IPS DF 19.7 (cell line): ENCODE measurements at regions not wholly inside any gene's neighbourhood (a gene's known extent, or its start where the extent isn't known, plus 50 kb on each side); places are given as distances from the start of the nearest gene placed in this dataset.
"Not testable (repeated sequence)": the region's sequence is repeated elsewhere in the genome, so short reads cannot be mapped to it uniquely, and the experiment has no call there.

Source experiments
- DNase-seq: peaks from one replicate; pipeline ENCODE4 v3.0.0-alpha.2; 2013; ENCODE audit warnings: low read depth, low spot score

DNA sequence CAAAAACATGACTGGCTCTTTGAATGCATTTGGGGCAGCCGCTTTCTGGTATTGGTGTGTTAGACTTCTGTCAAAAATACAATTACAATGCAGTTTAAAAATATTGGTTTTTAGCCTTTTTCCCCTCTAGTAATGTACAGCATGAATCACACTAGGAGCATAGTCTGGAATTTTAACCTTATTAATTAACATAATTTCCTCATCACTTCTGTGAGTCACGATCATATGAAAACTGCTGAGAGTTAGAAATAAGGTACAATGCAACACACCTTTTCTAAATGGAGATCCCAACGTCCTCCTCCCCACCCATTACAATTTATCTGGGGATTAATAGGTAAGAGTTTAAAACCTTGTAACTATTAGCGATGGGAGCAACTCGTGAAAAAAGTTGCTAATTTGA lies 297.1 kb upstream of the RIMS1 start:
- DNase-seq: no peak

DNA sequence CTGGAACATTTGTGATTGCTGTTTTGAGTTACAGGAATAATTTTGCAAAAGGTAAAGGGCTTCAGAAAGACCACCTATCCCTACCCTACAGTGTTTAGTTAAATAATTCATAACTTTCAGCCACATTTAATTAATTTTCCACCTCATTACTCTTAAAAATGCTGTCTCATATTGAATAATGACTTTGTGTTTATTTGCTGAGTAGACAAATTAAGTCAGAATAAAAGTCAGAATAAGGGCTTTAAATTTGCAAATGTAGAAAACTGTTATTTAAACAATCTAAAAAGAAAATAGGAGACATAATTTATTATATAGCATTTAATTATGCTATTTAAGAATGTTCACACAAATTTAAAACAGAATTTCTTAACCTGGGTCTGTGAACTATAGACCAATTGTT lies 293.7 kb upstream of the RIMS1 start:
- no peak for DNase-seq

DNA sequence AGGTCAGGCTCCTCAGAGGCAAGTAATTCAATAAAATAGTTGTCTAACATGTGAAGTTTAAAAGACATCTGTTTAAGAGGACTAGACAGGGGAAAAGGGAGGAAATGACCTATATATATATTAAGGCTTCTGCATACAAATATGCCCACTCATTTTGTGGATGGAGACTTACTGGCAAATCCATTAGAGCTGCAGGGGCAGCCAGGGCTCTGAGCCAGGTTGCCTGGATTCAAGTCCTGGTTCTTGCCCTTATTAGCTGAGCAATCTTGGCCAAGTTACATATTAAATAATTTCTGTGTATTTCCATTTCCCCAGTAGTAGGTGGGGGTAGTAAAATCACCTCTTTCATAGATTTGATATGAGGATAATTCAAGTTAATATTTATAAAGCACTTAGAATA lies 287.0 kb upstream of the RIMS1 start:
- no peak for DNase-seq

DNA sequence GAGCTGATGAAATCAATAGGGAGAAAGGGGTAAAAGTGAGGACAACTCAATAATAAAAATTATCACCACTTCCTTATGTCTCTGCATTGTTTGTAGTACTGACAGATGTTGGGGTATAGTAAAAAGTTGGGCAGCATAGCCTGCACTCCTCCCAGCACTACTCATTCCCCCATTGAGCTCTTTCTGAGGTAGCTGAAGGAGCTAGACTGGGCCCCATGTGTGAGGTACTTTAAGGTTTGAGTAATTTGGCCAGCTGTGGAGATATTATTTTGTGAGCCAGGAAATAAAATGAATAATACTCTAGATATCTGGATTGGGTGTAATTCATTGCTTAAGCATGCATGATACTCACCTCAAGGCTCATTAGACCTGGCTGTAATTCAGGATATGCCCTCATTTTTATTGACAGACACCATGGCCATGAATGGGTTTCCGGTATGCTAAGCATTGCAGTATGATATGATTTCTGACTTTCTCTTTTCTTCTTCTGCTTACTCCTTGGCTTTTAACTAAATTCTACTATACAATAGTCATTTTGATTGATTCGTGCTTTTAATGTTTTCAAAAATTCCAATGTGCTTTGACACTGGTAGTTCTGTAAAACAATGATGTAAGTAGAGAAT lies 283.9 kb upstream of the RIMS1 start:
- no peak for DNase-seq

DNA sequence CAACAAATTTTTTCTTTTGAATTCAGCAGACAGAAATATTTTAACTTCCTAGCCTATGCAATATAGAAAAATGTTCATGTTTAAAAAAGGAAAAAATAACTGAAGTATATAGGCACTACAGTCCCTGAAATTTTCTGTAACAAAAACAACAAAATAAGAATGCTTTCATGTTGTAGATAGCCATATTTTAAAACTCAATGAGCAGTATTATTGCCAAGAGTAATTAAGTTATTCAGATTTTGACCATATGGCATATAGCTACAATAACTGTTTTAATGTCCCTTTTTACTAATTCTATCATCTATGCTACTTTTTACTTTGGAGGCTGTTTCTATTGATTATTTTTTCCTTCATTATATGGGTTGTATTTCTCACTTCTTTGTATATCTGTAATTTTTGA lies 283.3 kb upstream of the RIMS1 start:
- no peak for DNase-seq

DNA sequence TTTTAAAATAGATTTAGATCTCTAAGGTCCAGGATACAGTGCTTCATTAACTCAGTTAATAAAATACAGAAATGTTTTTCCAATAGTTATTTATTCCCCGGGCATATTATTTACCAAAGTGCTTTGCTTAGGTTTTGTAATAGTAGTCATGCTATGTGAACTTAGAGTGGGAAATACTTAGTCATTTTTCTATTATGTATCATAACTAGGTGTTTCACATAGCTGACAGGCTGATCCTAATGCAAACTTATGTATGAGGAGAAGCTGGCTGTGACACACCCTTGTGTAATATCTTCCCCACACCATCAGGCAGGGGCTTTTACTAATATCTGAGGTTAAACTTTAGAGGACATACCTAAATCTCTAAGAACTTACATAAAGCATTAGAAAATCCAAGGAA lies 277.7 kb upstream of the RIMS1 start:
- DNase-seq: no peak

DNA sequence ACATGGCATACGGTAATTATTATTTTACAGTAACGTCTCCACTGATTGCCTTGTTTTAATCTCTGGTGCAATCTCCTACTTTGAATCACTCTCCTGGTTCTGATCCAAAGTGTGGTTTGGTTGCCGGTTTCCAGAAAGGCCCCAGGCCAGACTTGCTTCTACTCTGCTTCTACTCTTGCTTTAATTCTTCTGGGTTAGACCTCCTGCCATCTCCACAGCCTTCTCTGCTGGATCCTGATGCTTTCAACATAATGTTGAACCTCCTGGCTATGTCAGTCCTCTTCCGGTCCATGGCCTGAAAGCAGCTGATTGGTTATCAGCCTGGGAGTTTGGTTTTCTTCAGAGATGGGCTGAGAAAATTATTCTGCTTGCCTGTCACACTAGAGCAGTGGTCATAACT lies 266.5 kb upstream of the RIMS1 start:
- DNase-seq: no peak

DNA sequence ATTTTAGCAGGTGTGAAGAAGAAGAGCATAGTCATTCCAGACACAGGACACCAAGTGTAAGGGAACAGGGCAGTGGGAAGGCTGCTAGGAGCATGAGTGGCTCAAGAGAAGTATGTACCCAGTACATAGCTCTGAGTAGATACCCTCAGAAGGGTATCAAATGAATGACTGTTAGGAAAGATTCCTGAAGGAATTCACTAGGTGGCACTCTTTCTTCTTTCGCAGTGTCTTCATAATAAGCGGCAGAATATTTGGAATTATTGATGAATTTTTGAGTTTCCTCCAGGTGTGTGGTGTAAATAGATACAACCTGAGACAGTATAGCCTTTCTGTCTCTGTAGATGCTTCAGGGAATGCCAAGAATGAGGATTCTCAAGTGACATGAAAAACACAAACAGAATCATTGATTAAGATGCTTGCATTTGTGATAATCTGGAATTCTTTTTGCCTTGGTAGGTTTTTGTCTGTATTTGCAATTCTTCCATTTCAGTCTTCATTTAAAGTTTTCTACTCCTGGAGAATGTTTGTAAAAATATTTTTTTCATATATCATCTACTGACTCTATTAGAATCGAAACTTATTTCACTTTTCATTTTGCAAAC lies 264.3 kb upstream of the RIMS1 start:
- DNase-seq: no peak

DNA sequence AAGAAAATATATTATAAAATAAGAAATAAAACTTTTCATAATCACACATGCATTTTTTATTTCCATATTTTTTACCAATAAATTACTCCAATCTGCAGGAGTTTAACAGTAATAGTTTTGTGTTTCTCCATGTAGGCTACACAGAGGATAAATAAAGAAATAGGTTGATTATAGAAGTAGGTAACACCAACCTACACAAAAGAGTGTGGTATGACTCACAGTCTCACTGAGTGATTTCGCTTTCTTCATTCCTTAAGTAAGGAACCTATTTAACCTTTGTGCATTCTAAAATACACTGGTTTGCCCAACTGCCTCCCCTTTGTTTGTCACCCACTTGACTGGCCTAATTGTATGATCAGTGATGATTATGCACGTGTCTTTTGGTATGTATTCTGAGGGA lies 244.2 kb upstream of the RIMS1 start:
- DNase-seq: no peak

DNA sequence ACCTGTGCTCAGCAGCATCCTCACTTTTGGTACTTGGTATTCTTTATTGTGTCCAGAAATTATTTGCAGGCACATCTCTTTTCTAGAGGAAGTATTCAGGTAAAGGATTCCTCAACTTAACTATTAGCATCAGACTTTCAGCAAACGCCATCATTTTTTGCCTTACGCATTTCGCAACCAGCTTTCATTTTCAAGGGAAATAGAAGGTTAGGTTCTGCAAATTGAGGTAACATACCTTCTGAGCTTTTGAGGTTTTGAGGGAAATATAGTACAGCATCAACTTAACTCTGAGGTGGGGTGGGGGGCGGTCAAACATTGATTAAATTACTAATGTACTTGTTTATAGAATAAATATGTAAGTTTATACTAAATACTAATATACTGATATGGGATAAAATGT lies 243.6 kb upstream of the RIMS1 start:
- DNase-seq: no peak

DNA sequence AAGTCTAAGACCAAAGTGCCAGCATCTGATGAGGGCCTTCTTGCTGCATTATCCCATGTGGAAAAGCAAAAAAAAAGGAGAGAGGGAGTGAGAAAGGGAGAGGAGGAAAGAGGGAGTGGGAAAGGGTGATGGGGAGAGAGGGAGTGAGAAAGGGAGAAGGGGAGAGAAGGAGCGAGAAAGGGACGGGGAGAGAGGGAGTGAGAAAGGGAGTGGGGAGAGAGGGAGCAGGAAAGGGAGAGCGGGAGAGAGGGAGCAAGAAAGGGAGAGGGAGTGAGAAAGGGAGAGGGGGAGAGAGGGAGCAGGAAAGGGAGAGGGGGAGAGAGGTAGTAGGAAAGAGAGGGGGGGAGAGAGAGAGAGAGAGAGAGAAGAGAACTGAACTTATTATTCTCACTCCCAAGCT lies 241.1 kb upstream of the RIMS1 start:
- DNase-seq: no peak

DNA sequence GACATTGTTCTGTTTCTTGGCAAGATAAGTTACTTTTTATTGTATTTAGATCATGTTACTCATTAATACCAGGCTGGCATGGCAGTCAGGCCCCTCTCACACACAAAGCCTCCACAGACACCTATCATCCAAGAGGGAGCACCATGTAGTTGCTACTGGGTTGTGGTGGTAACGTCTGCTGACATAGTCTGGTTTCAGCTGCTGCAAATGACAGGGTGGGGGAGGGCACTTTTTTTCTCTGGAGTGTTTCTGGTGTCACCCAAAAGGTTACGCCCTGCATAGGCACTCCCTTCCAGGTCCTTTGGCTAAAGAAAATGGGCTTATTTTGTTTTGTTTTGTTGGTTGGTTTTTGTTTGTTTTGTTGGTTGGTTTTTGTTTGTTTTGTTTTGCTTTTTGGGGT lies 236.4 kb upstream of the RIMS1 start:
- no peak for DNase-seq

DNA sequence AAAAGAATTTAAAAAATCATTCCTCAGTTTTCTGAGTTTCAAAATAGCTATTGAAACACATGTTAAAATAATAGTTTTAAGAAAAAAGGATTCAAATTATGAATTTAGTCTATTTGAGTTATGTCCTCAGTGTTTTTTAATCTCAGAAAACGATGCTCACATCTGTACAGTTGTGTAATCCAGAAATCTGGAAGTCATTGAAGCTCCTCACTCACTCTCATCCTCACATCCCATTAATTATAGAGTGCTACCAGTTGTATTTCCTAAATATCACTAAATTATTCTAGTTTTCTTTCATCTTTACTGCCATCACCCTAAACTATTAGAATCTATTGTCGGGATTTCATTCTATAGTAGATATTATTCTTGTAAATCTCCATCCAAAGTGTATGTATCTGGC lies 234.7 kb upstream of the RIMS1 start:
- DNase-seq: no peak

DNA sequence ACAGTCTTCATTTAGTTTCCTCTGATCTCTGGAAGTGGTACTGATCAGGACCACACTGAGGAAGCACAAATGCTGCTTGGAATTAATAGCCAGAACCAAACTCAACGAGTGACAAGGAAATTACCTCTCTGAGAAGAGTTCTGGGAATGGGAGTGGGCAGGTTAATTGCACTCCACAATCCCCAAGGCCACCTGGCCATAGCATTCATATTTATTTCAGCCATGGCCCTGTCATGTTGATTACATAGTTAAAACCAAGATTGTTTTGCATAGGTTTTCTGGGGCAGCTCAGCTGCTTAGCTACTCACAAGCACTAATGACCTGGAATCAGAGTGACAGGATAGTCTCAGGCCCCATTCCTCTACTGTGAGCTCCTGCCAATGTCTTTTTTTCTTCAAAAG lies 230.2 kb upstream of the RIMS1 start:
- DNase-seq: no peak

DNA sequence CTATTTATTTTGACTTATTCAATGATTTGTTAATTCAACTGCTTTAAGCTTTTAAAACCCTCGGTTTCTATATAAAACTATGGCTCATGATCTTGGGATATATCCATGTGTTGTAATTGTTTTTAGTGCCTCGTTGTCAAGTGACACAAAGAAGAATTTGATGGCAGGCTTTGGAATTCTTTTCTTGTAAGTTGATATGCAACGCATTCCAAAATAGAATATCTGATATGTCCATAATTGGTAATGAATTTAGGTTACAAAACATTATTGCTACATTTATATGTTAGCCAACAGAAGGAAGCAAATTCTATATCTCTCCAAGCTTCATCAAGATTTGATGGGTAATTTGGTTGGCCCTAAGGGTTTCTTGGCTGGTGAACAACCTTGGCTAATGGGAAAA lies 220.4 kb upstream of the RIMS1 start:
- no peak for DNase-seq

DNA sequence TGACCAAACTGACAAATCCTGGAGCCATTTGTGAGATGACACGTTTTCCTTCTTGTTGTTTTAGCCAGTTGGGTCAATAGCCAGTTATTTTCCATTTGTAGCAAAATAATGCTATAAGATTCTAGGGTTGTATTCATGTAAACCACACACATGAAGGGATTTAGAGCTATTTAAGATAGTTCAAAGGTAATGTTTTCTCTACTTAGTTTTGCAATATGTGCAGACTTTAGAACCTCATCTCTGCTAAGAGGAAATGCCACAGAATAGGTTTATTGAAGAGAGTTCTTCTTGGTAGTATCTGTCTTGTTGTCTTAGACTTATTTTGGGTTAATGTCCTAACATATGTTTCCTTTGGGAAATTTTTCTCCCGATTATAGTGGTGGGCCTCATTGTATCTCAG lies 213.5 kb upstream of the RIMS1 start:
- DNase-seq: no peak

DNA sequence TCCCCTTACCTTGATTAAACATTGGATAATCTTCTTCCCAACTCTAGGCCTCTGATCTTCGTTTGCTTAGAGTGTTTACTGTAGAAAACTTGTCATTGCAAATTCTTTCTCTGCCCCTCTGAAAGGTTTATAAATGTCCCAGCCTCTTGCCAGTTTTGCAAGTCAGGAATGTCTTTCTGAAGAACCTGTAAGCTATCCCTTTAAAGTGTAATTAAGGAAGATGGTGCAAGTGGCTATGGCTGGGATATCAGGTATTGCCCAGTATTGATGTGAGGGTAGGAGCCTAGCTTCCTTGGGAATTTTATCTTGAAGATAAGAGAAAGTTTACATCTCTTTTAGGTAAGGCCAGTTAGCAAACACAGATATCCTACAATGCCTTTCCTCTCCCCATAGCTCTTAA lies 211.0 kb upstream of the RIMS1 start:
- DNase-seq: no peak

DNA sequence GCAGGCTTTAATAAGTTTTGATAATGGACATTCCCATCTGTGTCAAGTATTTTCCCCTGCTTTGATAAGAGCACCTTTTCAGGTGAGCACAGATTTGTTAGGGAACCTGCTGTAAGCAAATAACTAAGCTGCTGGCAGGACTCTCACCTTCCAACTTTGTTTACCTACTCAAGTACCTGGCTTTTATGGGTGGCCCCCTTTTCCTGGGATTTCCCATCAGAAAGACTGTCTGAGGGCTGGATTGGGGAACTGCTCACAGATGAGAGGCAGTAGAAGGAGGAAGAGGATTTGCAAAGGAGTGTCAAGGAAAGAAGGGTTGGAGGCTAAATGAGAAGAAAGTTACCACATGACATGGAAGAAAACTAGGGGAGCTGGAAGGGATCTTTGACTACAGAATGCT lies 210.1 kb upstream of the RIMS1 start:
- DNase-seq: no peak

DNA sequence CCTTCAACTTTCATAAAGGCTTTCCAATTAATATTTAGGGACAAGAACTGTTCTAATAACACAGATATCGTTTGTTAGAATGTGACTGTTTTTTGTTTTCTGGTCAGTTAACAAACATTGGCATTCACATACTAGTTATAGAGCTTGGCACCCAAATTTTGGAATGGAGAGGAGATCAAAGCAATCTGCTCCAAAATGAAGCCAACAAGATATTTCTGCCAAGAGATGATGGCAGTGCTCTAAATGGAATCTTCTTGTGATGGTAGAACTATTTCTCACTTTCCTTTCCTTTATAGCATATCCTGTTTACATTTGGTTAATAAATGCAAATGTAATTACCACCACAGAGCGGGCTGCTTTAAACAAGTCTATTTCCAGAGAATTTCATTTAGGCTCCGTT lies 208.3 kb upstream of the RIMS1 start:
- no peak for DNase-seq

DNA sequence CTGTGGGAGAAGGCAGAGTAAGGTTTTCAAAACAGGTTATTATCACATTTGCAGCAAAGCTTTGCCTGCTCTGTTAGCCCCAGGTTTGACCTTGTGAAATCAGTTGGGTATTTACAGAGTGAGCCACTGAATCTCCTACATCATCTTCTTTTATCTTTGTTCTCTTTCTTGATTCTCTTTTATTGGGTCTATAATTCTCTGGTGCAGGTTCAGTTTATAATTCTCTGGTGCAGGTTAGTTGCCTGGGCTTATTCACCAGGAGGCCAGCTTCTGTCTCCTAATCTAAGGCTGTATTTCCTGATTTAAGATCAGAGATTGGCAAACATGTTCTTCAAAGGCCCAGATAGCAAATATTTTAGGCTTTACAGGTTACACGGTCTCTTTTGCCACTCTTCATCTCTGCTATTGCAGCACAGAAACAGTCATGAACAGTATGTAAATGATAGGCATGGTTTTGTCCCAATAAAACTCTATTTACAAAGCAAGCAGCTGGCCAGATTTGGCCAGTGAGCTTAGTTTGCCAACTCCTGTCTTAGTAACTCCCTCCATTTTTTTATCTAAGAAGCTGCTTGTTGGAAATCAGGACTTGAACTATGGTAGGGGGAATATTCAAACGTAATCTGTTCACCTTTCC lies 205.0 kb upstream of the RIMS1 start:
- no peak for DNase-seq

DNA sequence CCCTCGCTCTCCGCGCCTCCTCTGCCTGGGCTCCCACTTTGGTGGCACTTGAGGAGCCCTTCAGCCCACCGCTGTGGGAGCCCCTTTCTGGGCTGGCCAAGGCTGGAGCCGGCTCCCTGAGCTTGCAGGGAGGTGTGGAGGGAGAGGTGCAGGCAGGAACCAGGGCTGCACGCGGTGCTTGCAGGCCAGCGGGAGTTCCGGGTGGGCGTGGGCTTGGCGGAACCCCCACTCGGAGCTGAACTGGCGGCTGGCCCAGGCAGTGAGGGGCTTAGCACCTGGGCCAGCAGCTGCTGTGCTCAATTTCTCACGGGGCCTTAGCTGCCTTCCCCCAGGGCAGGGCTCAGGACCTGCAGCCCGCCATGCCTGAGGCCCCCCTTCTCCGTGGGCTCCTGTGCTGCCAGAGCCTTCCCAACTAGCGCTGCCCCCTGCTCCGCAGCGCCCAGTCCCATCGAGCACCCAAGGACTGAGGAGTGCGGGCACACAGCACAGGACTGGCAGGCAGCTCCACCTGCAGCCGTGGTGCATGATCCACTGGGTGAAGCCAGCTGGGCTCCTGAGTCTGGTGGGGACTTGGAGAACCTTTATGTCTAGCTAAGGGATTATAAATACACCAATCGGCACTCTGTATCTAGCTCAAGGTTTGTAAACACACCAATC lies 200.2 kb upstream of the RIMS1 start:
- DNase-seq: not testable (repeated sequence)

DNA sequence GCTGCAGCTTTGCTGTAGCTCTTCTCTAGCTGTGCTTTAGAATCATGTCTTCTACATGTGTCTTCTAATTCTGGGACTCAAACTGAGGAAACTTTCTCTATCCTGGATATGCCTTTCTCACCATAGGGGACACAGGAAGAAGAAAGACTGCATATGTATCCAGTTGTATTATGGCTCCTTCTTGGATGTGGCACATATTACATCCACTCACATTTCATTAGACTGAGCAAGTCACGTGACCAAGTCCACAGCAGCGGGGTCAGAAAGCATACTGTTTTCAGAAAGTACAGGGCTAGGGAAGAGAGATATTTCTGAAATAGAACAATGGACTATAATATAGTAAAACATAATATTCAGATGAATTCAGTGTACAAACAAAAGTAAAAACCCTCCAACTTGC lies 187.6 kb upstream of the RIMS1 start:
- no peak for DNase-seq

DNA sequence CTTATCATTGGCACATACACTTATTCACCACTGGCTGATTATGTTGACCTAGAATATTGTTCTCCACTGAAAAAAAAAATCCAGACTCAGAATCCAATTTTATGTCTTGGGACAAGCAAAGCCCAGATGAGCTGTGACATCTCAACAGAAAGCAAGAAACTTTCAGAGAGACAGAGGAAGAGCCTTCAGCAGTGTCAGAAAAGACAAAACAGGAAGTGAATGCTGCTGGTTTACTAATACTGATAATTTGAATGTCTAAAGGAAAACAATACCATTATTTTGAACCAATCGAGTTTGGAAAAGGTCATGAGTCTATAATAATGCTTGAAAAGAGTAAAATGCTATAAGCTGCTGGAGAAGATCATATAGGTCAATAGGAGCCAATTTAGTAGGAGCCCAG lies 179.8 kb upstream of the RIMS1 start:
- no peak for DNase-seq
